ENCODE measurements at regions not wholly inside any gene's neighbourhood (a gene's known extent, or its start where the extent isn't known, plus 50 kb on each side); places are given as distances from the start of the nearest gene placed in this dataset.
"Not testable (repeated sequence)": the region's sequence is repeated elsewhere in the genome, so short reads cannot be mapped to it uniquely, and the experiment has no call there.

DNA sequence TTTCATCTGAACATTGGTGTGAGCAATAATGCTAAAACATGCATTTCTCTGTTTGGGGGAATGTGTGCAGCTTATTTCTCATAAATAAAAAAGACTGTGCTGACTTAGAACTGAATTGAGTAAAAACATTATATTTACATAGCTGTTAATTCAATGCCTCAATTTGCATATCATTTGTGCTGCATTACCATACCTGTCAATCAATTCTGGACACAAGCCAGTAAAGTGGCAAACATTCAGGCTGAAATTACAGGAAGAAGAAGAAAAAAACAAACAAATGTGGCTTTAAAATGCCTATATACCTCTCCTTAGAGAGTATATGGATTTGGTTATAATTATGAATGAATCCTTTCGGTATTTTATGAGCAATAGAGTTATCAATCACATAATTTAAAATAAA, 380.1 kb upstream of the GBE1 start:
- no peak for DNase-seq

- no peak for DNase-seq
Observed at GRCh38 chr3:82137861-82138260, 376.4 kb upstream of the GBE1 start.

- DNase-seq: no peak
Observed at GRCh38 chr3:82137050-82137449, 375.6 kb upstream of the GBE1 start.

DNA sequence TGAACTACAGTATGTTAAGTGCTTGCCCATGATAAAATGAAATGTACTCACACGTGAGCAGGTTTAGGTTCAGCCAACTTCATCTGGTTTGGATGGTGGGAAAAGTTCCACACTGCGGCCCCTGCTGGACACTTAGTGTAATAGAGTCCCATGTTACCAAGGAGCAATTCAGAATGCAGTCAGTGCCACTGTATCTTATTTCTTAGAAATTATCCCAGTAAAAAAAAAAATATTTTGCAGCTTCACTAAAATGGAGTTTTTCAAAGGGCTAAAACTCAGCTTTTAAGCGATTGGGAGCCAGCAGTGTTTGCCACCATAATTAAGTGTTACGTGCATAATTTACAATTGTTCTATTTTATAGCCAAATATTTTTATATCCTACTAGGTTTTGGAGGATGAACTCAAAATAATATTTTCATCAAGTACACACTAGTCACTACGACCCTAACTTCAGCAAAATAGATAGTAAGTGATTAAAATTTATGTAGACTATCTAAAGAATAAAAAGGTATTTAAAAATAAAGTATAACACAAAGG, 371.7 kb upstream of the GBE1 start:
- DNase-seq: peak; percentile 8

GRCh38 chr3:82132210-82133069, 371.0 kb upstream of the GBE1 start:
- DNase-seq: no peak

DNA sequence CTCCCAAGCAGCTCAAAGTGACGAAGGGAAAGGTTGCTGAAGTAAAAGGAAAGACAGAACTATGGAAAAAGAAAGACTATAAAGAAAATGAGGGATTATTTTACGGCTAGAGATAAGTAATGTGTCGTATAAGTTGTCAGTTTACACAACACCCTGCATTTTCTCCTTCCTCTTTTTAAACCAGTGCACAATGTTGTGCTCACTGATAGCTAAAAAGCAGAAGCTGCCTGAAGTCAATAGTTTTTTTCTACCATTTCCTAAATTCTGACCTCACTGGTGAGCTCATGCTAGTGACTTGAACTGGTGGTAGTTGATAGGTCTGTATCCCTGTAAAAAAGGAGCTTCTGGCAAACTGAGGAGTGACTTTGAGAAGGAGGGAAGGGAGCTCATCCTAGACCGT, 368.6 kb upstream of the GBE1 start:
- no peak for DNase-seq

GRCh38 chr3:82129221-82129801, 367.9 kb upstream of the GBE1 start:
- DNase-seq: no peak

GRCh38 chr3:82128271-82128670, 366.8 kb upstream of the GBE1 start:
- no peak for DNase-seq

GRCh38 chr3:82122554-82123345, 361.3 kb upstream of the GBE1 start:
- no peak for DNase-seq

- no peak for DNase-seq
Observed at GRCh38 chr3:82114589-82114988, 353.1 kb upstream of the GBE1 start.

- not testable (repeated sequence) for DNase-seq
Observed at GRCh38 chr3:82110721-82111120, 349.3 kb upstream of the GBE1 start.

GRCh38 chr3:82103241-82103640, 341.8 kb upstream of the GBE1 start:
- no peak for DNase-seq

DNA sequence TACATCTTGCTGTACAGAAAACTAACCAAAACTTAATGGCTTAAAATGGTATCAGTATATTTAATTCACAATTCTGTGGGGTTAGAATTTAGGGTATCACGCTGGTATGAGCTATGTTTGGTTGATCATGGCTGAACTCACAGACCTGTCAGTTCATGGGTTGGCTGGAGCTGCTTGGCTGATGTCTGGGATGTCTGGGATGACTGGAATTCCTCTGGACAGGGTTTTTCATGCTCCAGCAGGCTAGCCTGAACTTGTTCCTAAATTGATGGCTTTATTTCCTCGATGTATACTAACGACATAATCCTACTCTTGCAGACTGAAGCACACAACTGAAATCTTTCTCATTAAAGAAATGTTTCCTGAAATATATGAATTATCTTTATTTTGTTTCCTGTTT, 338.9 kb upstream of the GBE1 start:
- DNase-seq: no peak

GRCh38 chr3:82093641-82094040, 332.2 kb upstream of the GBE1 start:
- no peak for DNase-seq

- DNase-seq: no peak
Observed at GRCh38 chr3:82088749-82089148, 327.3 kb upstream of the GBE1 start.

DNA sequence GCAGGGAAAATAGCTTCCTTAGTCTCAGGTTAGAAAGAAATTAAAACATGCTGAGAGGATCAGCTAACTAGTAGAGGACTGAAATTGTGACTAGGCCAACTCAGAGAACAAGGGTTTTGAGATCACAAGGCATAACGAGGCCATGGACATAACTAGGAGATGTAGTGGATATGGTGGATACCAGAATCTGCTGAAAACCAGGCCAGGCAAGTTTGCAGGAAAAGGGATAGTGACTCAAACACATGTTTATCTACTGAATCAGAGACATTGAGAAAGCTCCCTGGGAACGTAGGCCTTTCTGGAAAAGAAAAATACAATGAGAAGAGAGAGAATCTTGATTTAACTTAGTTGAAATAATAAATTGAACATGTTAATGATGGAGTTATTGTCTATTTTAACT, 326.5 kb upstream of the GBE1 start:
- no peak for DNase-seq

DNA sequence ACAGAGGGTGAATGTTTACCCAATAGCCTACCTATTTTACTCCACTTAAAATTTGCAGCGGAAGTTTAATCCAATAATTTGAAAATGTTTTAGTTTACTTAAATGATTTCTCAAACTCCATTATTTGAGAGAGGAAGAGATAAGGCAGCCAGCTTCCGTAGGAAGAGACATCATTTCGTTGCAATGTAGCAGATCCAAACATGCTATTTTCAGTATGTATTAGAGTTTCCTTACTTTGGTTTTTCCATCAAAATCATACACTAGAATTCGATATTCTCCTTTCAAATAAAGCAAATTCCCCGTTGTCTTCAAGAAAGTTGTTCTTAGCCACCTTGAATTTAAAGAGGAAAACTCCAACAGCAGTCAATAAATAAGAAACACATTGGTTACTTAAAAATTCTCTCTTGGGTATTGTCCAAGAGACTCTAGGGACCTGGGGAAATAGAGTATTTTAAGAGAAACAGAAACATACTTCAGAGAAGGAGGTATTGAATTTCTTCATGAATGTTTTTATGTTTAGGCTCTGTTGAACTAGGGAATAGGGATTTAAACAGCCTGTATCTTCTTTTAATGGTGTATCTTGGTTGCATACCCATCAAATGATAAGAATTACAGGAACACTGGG, 324.5 kb upstream of the GBE1 start:
- no peak for DNase-seq

DNA sequence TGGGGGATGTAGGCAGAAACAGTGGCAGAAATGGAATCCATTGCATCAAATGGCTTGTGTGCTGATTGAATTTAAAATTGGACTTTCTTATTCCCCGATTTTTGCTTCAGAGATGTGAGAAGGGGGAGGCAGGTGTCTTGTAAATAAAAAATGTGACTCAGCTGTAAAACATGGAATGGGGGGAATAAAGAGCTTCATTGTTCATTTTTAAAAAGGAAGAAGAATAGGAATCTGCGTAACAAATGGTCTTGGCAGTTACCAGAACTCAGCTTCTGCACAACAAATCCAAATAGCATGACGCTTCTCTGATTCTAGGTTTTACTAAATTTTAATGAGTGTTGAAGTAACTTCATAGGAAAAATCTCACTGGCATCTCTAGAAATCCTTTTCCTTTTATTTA, 323.9 kb upstream of the GBE1 start:
- DNase-seq: no peak

DNA sequence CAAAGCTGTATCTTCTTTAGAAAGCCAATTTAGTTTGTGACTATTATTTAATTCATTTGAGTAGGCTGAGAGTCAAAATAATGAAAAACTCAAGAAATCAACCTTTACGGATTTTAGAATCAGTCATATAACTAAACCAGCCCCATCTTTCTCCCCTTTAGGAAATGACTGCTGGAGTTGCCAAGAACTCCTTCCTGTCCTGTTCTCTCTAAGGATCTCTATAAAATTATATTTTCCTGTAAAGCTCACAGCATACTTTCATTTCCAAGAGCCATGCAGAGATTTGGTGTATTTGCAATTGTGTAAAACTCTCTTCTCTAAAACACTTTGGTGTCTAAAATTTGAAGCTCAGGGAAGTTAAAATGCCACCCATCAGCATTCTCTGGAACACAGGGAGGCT, 323.4 kb upstream of the GBE1 start:
- DNase-seq: no peak

DNA sequence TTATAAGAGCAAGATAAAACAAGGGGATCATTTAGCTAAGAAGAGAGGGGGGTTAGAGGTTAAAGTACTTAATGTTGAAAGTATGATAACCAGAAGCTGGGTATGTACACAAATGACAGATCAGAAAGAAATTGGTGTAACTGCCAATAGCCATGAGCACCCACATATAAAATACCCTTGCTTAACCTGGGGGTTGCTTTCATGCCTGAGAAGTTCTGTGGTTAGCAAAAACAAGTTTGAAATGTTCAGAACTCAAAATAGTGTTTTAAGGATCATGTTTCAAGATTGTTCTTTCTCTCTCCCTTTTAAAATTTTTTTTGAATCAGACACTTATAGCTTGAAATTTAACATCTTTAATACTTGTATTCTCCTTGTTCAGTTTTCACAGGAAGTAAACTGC, 321.4 kb upstream of the GBE1 start:
- DNase-seq: no peak

- no peak for DNase-seq
Observed at GRCh38 chr3:82081351-82081750, 319.9 kb upstream of the GBE1 start.

DNA sequence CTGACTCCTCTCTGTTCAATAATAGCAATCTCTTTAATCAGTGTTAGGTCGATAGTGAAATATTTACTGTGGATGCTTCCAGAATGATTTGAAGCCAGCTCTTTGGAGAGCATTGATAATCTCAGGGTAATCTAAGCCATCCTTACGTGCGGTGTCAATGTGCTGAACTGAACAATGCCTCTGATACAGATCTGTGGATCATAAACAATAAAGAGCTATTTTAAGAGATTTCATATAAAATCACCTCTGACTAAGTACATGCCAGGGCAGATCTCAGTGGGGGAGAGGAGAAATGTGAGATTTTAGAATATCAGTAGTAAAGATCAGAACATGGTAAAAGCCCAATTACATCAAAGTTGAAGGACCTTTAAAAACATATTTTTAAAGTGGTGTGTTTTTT, 319.3 kb upstream of the GBE1 start:
- DNase-seq: no peak

- DNase-seq: no peak
Observed at GRCh38 chr3:82080261-82080660, 318.8 kb upstream of the GBE1 start.
